Omental fat pad (tissue), 3 donors: ENCODE measurements at regions not wholly inside any gene's neighbourhood (a gene's known extent, or its start where the extent isn't known, plus 50 kb on each side); places are given as distances from the start of the nearest gene placed in this dataset.

ENCODE experiments used
- ATAC-seq: fragments of 150-250 bp; one replicate; pipeline ENCODE4 v1.9.1; 2016; ENCODE audit warnings: mild to moderate bottlenecking, moderate library complexity; ENCODE audit not compliant: low FRiP score
- DNase-seq: peaks from one replicate; pipeline ENCODE4 v3.0.0-alpha.2; 2019; ENCODE audit warnings: low spot score
- CTCF ChIP-seq, 3 donors: fragments of 450-650 bp; IDR thresholded peaks; one replicate each; pipeline ENCODE4 v1.5.1; 2016 to 2017; ENCODE audit warnings: antibody characterized with exemption in 3 of 3, mild to moderate bottlenecking in 3 of 3, moderate library complexity in 2 of 3

- ATAC-seq = no peak
- no peak for DNase-seq
- TF ChIP-seq CTCF (IDR thresholded peaks at IDR 0.05) = no peak
Observed at GRCh38 chr1:116261227-116261626, 111.8 kb upstream of the ATP1A1 start.

GRCh38 chr1:116262207-116262994 lies 110.6 kb upstream of the ATP1A1 start:
- DNase-seq = no peak
- TF ChIP-seq CTCF (IDR thresholded peaks at IDR 0.05) = no peak
- ATAC-seq = no peak

GRCh38 chr1:116262995-116263385 lies 110.1 kb upstream of the ATP1A1 start:
- TF ChIP-seq CTCF (IDR thresholded peaks at IDR 0.05) = no peak
- DNase-seq = no peak
- ATAC-seq = no peak

GRCh38 chr1:116265931-116266863 lies 106.8 kb upstream of the ATP1A1 start:
- TF ChIP-seq CTCF (IDR thresholded peaks at IDR 0.05) = no peak
- ATAC-seq = no peak
- DNase-seq = no peak

GRCh38 chr1:116266864-116267212 lies 106.2 kb upstream of the ATP1A1 start:
- ATAC-seq = no peak
- no peak for DNase-seq
- no peak for TF ChIP-seq CTCF (IDR thresholded peaks at IDR 0.05)

- DNase-seq = no peak
- no peak for TF ChIP-seq CTCF (IDR thresholded peaks at IDR 0.05)
Observed at GRCh38 chr1:116268211-116268610, 104.8 kb upstream of the ATP1A1 start.

More at GRCh38 chr1:116268211-116268610, 104.8 kb upstream of the ATP1A1 start:
- no peak for ATAC-seq
